SK-N-SH treated with all-trans-retinoic acid at 6 μM for 48 hours (cell line): ENCODE measurements at regions not wholly inside any gene's neighbourhood (a gene's known extent, or its start where the extent isn't known, plus 50 kb on each side); places are given as distances from the start of the nearest gene placed in this dataset.
A peak's percentile ranks its signal among the peaks of the same experiment; 100 is the strongest.

Source experiments
- ATAC-seq: fragments of 200-7000 bp; cut with Tn5 transposase; 3 replicates; pipeline ENCODE4 v1.9.1; 2020; ENCODE audit warnings: mild to moderate bottlenecking, moderate library complexity
- ARNTL ChIP-seq: fragments of 450-650 bp; formaldehyde crosslinking; IDR thresholded peaks from 2 replicates; pipeline ENCODE4 v1.5.0; 2020; ENCODE audit warnings: low read depth, mild to moderate bottlenecking, moderate library complexity, borderline replicate concordance
- BACH2 ChIP-seq: fragments of 250-450 bp; sonication (Bioruptor Pico); IDR thresholded peaks from 2 replicates; pipeline ENCODE4 v1.9.0; 2021; ENCODE audit warnings: mild to moderate bottlenecking, borderline replicate concordance
- CREB5 ChIP-seq: fragments of 250-450 bp; sonication (Bioruptor Pico); IDR thresholded peaks from 2 replicates; pipeline ENCODE4 v1.5.1; 2020; ENCODE audit warnings: low read depth, mild to moderate bottlenecking, moderate library complexity
- CSRNP3 ChIP-seq: fragments of 250-450 bp; sonication (Bioruptor Pico); IDR thresholded peaks from 2 replicates; pipeline ENCODE4 v1.5.1; 2021; ENCODE audit warnings: mild to moderate bottlenecking, moderate library complexity
- ESRRG ChIP-seq: fragments of 250-450 bp; sonication (Bioruptor Pico); IDR thresholded peaks from 2 replicates; pipeline ENCODE4 v1.6.1; 2021; ENCODE audit warnings: mild to moderate bottlenecking
- GLIS3 ChIP-seq: fragments of 250-450 bp; sonication (Bioruptor Pico); IDR thresholded peaks from 2 replicates; pipeline ENCODE4 v1.5.0; 2020; ENCODE audit warnings: mild to moderate bottlenecking, moderate library complexity
- ISL1 ChIP-seq: fragments of 250-450 bp; sonication (Bioruptor Pico); IDR thresholded peaks from 2 replicates; pipeline ENCODE4 v2.1.2; 2022; ENCODE audit warnings: mild to moderate bottlenecking, moderate library complexity
- OSR1 ChIP-seq: fragments of 250-450 bp; sonication (Bioruptor Pico); IDR thresholded peaks from 2 replicates; pipeline ENCODE4 v1.8.0; 2022; ENCODE audit warnings: moderate library complexity, mild to moderate bottlenecking, inconsistent platforms
- PATZ1 ChIP-seq: fragments of 250-450 bp; sonication (Bioruptor Pico); IDR thresholded peaks from 2 replicates; pipeline ENCODE4 v1.8.0; 2020; ENCODE audit warnings: mild to moderate bottlenecking, moderate library complexity, borderline replicate concordance
- POU6F1 ChIP-seq: fragments of 250-450 bp; sonication (Bioruptor Pico); IDR thresholded peaks from 2 replicates; pipeline ENCODE4 v1.8.0; 2021; ENCODE audit warnings: low read depth, mild to moderate bottlenecking, moderate library complexity, borderline replicate concordance
- SNAI2 ChIP-seq: fragments of 250-450 bp; sonication (Bioruptor Pico); IDR thresholded peaks from 2 replicates; pipeline ENCODE4 v1.5.0; 2020; ENCODE audit warnings: mild to moderate bottlenecking, moderate library complexity
- TCF4 ChIP-seq: fragments of 250-450 bp; sonication (Bioruptor Pico); IDR thresholded peaks from 2 replicates; pipeline ENCODE4 v1.8.0; 2021; ENCODE audit warnings: mild to moderate bottlenecking, moderate library complexity, borderline replicate concordance
- TOX ChIP-seq: fragments of 250-450 bp; sonication (Bioruptor Pico); IDR thresholded peaks from 2 replicates; pipeline ENCODE4 v1.8.0; 2021; ENCODE audit warnings: mild to moderate bottlenecking, moderate library complexity, borderline replicate concordance
- TSHZ2 ChIP-seq: fragments of 250-450 bp; sonication (Bioruptor Pico); IDR thresholded peaks from 2 replicates; pipeline ENCODE4 v1.5.0; 2020; ENCODE audit warnings: mild to moderate bottlenecking, moderate library complexity
- ZC3H10 ChIP-seq: fragments of 250-450 bp; sonication (Bioruptor Pico); IDR thresholded peaks from 2 replicates; pipeline ENCODE4 v1.5.1; 2021; ENCODE audit warnings: mild to moderate bottlenecking, moderate library complexity
- ZFP3 ChIP-seq: fragments of 250-450 bp; sonication (Bioruptor Pico); IDR thresholded peaks from 2 replicates; pipeline ENCODE4 v1.5.0; 2020; ENCODE audit warnings: mild to moderate bottlenecking, moderate library complexity
- ZFP30 ChIP-seq: fragments of 450-650 bp; formaldehyde crosslinking; IDR thresholded peaks from 2 replicates; pipeline ENCODE4 v1.5.0; 2022; ENCODE audit warnings: mild to moderate bottlenecking, moderate library complexity
- ZNF565 ChIP-seq: fragments of 450-650 bp; formaldehyde crosslinking; conservative IDR thresholded peaks from 2 replicates; pipeline ENCODE4 v1.5.0; 2020; ENCODE audit warnings: low read depth, mild to moderate bottlenecking, moderate library complexity
- ZNF70 ChIP-seq: fragments of 450-650 bp; formaldehyde crosslinking; IDR thresholded peaks from 2 replicates; pipeline ENCODE4 v1.5.0; 2020; ENCODE audit warnings: mild to moderate bottlenecking, moderate library complexity
- ZNF8 ChIP-seq: fragments of 450-650 bp; formaldehyde crosslinking; IDR thresholded peaks from 2 replicates; pipeline ENCODE4 v1.5.0; 2020; ENCODE audit warnings: mild to moderate bottlenecking, moderate library complexity

- no peak for ATAC-seq
- TF ChIP-seq ISL1 (CRISPR knock-in tag): no peak
- no peak for TF ChIP-seq ZFP30 (CRISPR knock-in tag)
- TF ChIP-seq OSR1 (CRISPR knock-in tag): no peak
- TF ChIP-seq PATZ1 (CRISPR knock-in tag): no peak
Observed at GRCh38 chr21:16046656-16047330, 317.0 kb downstream of the USP25 start.

GRCh38 chr21:16047904-16048303 is 318.1 kb downstream of the USP25 start:
- TF ChIP-seq TCF4 (CRISPR knock-in tag): peak; percentile 79
- TF ChIP-seq ZNF565 (CRISPR knock-in tag): no peak
- TF ChIP-seq BACH2: no peak
- no peak for TF ChIP-seq ZNF8 (CRISPR knock-in tag)
- peak; percentile 15; the same call in 1 of the 2 replicates for TF ChIP-seq CSRNP3
- TF ChIP-seq ZNF70 (CRISPR knock-in tag): no peak
- TF ChIP-seq ARNTL (CRISPR knock-in tag): no peak
- TF ChIP-seq SNAI2 (CRISPR knock-in tag): no peak
- TF ChIP-seq OSR1 (CRISPR knock-in tag): no peak
- no peak for TF ChIP-seq GLIS3 (CRISPR knock-in tag)
- TF ChIP-seq ESRRG: no peak
- no peak for TF ChIP-seq ZC3H10 (CRISPR knock-in tag)
- TF ChIP-seq POU6F1 (CRISPR knock-in tag): no peak
- no peak for TF ChIP-seq ISL1 (CRISPR knock-in tag)
- TF ChIP-seq TSHZ2 (CRISPR knock-in tag): no peak
- no peak for TF ChIP-seq ZFP3 (CRISPR knock-in tag)
- TF ChIP-seq TOX (CRISPR knock-in tag): no peak

GRCh38 chr21:16055014-16055413 is 325.2 kb downstream of the USP25 start:
- no peak for ATAC-seq
- TF ChIP-seq ZNF565 (CRISPR knock-in tag) (no peak), TOX (CRISPR knock-in tag) (no peak), CREB5 (CRISPR knock-in tag) (no peak), ISL1 (CRISPR knock-in tag) (no peak), ARNTL (CRISPR knock-in tag) (no peak), PATZ1 (CRISPR knock-in tag) (no peak), ZNF70 (CRISPR knock-in tag) (no peak), TCF4 (CRISPR knock-in tag) (no peak), CSRNP3 (no peak), ZFP30 (CRISPR knock-in tag) (no peak), ZNF8 (CRISPR knock-in tag) (no peak), ZC3H10 (CRISPR knock-in tag) (no peak), TSHZ2 (CRISPR knock-in tag) (no peak), SNAI2 (CRISPR knock-in tag) (no peak), GLIS3 (CRISPR knock-in tag) (no peak)

More at GRCh38 chr21:16047904-16048303, 318.1 kb downstream of the USP25 start:
- no peak for ATAC-seq
